ENCODE measurements at regions not wholly inside any gene's neighbourhood (a gene's known extent, or its start where the extent isn't known, plus 50 kb on each side); places are given as distances from the start of the nearest gene placed in this dataset.

DNA sequence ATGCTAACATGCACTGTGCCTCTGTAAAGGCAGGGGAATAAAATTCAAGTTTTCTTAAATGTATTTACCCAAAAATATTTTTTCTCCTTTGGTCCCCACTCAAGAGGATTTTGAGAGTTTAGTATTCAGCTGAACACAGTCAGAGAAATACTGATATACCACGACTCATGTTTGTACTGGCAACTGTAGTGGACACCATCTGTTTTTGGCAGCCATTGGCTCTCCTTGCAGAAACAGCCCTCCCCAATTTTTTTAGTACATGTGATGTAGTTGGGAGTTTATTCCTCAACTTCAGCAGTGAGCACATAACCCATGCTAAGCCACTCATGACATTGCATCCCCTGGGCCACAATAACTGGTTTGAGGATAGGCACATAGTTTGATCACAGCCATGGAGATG lies 154.8 kb upstream of the POU3F1 start:
- TF ChIP-seq, protein P1, sequence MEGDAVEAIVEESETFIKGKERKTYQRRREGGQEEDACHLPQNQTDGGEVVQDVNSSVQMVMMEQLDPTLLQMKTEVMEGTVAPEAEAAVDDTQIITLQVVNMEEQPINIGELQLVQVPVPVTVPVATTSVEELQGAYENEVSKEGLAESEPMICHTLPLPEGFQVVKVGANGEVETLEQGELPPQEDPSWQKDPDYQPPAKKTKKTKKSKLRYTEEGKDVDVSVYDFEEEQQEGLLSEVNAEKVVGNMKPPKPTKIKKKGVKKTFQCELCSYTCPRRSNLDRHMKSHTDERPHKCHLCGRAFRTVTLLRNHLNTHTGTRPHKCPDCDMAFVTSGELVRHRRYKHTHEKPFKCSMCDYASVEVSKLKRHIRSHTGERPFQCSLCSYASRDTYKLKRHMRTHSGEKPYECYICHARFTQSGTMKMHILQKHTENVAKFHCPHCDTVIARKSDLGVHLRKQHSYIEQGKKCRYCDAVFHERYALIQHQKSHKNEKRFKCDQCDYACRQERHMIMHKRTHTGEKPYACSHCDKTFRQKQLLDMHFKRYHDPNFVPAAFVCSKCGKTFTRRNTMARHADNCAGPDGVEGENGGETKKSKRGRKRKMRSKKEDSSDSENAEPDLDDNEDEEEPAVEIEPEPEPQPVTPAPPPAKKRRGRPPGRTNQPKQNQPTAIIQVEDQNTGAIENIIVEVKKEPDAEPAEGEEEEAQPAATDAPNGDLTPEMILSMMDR (IDR thresholded peaks at IDR 0.05): no peak
- no peak for TF ChIP-seq EZH2phosphoT487 (IDR thresholded peaks at IDR 0.05)
- TF ChIP-seq EZH2 (IDR thresholded peaks at IDR 0.05): no peak
